Keratinocyte (primary cell): ENCODE measurements at regions not wholly inside any gene's neighbourhood (a gene's known extent, or its start where the extent isn't known, plus 50 kb on each side); places are given as distances from the start of the nearest gene placed in this dataset.

Experiments
- DNase-seq: peaks from one replicate; pipeline ENCODE4 v3.0.0-alpha.2; 2011; ENCODE audit warnings: low read depth, missing footprints, low spot score
- FAIRE-seq: peaks from 2 replicates; lab custom pipeline; 2011; peaks lifted over from hg19 to GRCh38; lab: Jason Lieb, UNC
- H2AFZ ChIP-seq: 2 replicates; pipeline ENCODE4 v1.6.0; 2012; ENCODE audit warnings: low read length, control low read depth, inconsistent platforms; ENCODE audit not compliant: control insufficient read depth
- H3K27ac ChIP-seq: 2 replicates; pipeline ENCODE4 v1.5.1; 2011; ENCODE audit warnings: low read length; ENCODE audit not compliant: control insufficient read depth, insufficient read depth
- H3K27me3 ChIP-seq: 3 replicates; pipeline ENCODE4 v1.6.0; 2011; ENCODE audit warnings: low read length; ENCODE audit not compliant: control insufficient read depth, insufficient read depth; ENCODE audit errors: extremely low read depth
- H3K36me3 ChIP-seq, 2 experiments: 2 replicates in 1 of 2; 3 replicates in 1 of 2; pipeline ENCODE4 v1.5.1; 2011; ENCODE audit warnings: low read length in 2 of 2, mild to moderate bottlenecking in 1 of 2; ENCODE audit not compliant: control insufficient read depth in 2 of 2, insufficient read depth in 2 of 2; ENCODE audit errors: extremely low read depth in 1 of 2
- H3K4me1 ChIP-seq: 3 replicates; pipeline ENCODE4 v1.5.1; 2011; ENCODE audit warnings: low read length; ENCODE audit not compliant: control insufficient read depth, insufficient read depth; ENCODE audit errors: extremely low read depth
- H3K4me2 ChIP-seq: 3 replicates; pipeline ENCODE4 v1.6.0; 2011; ENCODE audit warnings: low read depth, low read length; ENCODE audit not compliant: control insufficient read depth, insufficient read depth; ENCODE audit errors: extremely low read depth
- H3K4me3 ChIP-seq, 3 experiments: fragments of 200-600 bp in 1 of 3; sonication (generic) in 1 of 3; 2 replicates in 2 of 3; 3 replicates in 1 of 3; pipeline ENCODE4 v1.5.1; 2011 to 2016; ENCODE audit warnings: low read length in 3 of 3, mild to moderate bottlenecking in 3 of 3, control low read depth in 2 of 3, inconsistent platforms in 1 of 3, low read depth in 1 of 3, mixed read lengths in 1 of 3, mixed run types in 1 of 3, moderate library complexity in 1 of 3; ENCODE audit not compliant: control insufficient read depth in 2 of 3, insufficient read depth in 2 of 3; ENCODE audit errors: extremely low read depth in 1 of 3
- H3K79me2 ChIP-seq: 2 replicates; pipeline ENCODE4 v1.6.0; 2012; ENCODE audit warnings: low read length; ENCODE audit not compliant: control insufficient read depth, insufficient read depth
- H3K9ac ChIP-seq: 3 replicates; pipeline ENCODE4 v1.6.0; 2011; ENCODE audit warnings: low read length; ENCODE audit not compliant: control insufficient read depth, insufficient read depth; ENCODE audit errors: extremely low read depth
- H3K9me1 ChIP-seq: 3 replicates; pipeline ENCODE4 v1.6.0; 2011; ENCODE audit warnings: low read length; ENCODE audit not compliant: control insufficient read depth, insufficient read depth; ENCODE audit errors: extremely low read depth
- H3K9me3 ChIP-seq: 2 replicates; pipeline ENCODE4 v1.5.1; 2012; ENCODE audit warnings: low read depth, low read length; ENCODE audit not compliant: control insufficient read depth
- H4K20me1 ChIP-seq: 3 replicates; pipeline ENCODE4 v1.6.0; 2011; ENCODE audit warnings: low read length; ENCODE audit not compliant: control insufficient read depth, insufficient read depth; ENCODE audit errors: extremely low read depth
- CTCF ChIP-seq, 3 experiments: IDR thresholded peaks in 1 of 3; conservative IDR thresholded peaks in 1 of 3; optimal IDR thresholded peaks in 1 of 3; 2 replicates in 2 of 3; 3 replicates in 1 of 3; pipeline versions ENCODE3 to v1.5.1; 2011; ENCODE audit warnings: low read length in 3 of 3, mild to moderate bottlenecking in 3 of 3, moderate library complexity in 2 of 3, control low read depth in 1 of 3, inconsistent platforms in 1 of 3; ENCODE audit not compliant: insufficient read depth in 2 of 3; ENCODE audit errors: extremely low read depth in 1 of 3
- EZH2 ChIP-seq: IDR thresholded peaks from one replicate; pipeline ENCODE4 v1.6.1; 2012; ENCODE audit warnings: inconsistent platforms, mild to moderate bottlenecking, low read length, moderate library complexity
- dilution Hi-C: fragments of 300-500 bp; cut with MboI; formaldehyde crosslinking; loops from one replicate; pipeline ENCODE4 v1.7.0; 2020; ENCODE audit warnings: low sequenced_read_pairs; ENCODE audit not compliant: extremely low pct_ligation_motif_present

- Histone ChIP-seq H3K4me1 (no peaks in the 10 kb centered on the region), H3K36me3 (no peaks in the 10 kb centered on the region), H3K4me3 (no peak overlapping the region), H4K20me1 (no peaks in the 10 kb centered on the region), H3K9ac (no peak overlapping the region), H3K27ac (no peak overlapping the region), H3K9me3 (no peaks in the 10 kb centered on the region), H3K4me2 (no peak overlapping the region), H3K9me1 (no peaks in the 10 kb centered on the region), H2AFZ (no peak overlapping the region), H3K79me2 (no peaks in the 10 kb centered on the region), H3K27me3 (no peaks in the 10 kb centered on the region)
- FAIRE-seq (no peak), DNase-seq (no peak)
- no peak for TF ChIP-seq EZH2
- TF ChIP-seq CTCF (optimal IDR thresholded peaks at IDR 0.05 in 1 of 3, IDR thresholded peaks at IDR 0.05 in 1 of 3, conservative IDR thresholded peaks at IDR 0.05 in 1 of 3; ENCODE audit: extremely low read depth in 1 of 3, insufficient read depth in 2 of 3, low read length in 3 of 3): no peak
- dilution Hi-C loops: no loop called here
Observed at GRCh38 chr13:107242138-107242537, 674.2 kb upstream of the ARGLU1 start.

- Histone ChIP-seq H3K9ac (no peak overlapping the region), H3K9me3 (no peaks in the 10 kb centered on the region), H3K9me1 (no peaks in the 10 kb centered on the region), H2AFZ (no peak overlapping the region), H3K4me1 (no peaks in the 10 kb centered on the region), H3K27me3 (no peaks in the 10 kb centered on the region), H4K20me1 (no peaks in the 10 kb centered on the region), H3K27ac (no peak overlapping the region), H3K4me2 (no peak overlapping the region), H3K36me3 (no peaks in the 10 kb centered on the region), H3K79me2 (no peaks in the 10 kb centered on the region), H3K4me3 (no peak overlapping the region)
- dilution Hi-C loops: no loop called here
- TF ChIP-seq EZH2: no peak
- no peak for TF ChIP-seq CTCF (optimal IDR thresholded peaks at IDR 0.05 in 1 of 3, IDR thresholded peaks at IDR 0.05 in 1 of 3, conservative IDR thresholded peaks at IDR 0.05 in 1 of 3; ENCODE audit: extremely low read depth in 1 of 3, insufficient read depth in 2 of 3, low read length in 3 of 3)
- DNase-seq (no peak), FAIRE-seq (no peak)
Observed at GRCh38 chr13:107241381-107241780, 673.4 kb upstream of the ARGLU1 start.
